NCI-H345 treated with DMSO at 0.1 percent for 48 hours (cell line): ENCODE measurements at regions not wholly inside any gene's neighbourhood (a gene's known extent, or its start where the extent isn't known, plus 50 kb on each side); places are given as distances from the start of the nearest gene placed in this dataset.
"Not testable (repeated sequence)": the region's sequence is repeated elsewhere in the genome, so short reads cannot be mapped to it uniquely, and the experiment has no call there.

Source experiments
- DNase-seq: peaks from one replicate; lab custom pipeline; 2025; ENCODE audit not compliant: unreplicated experiment; lab: John Stamatoyannopoulos, UW

- peak; percentile 2 for DNase-seq
Measured at GRCh38 chr16:86072328-86073102, 173.6 kb downstream of the IRF8 start.

- DNase-seq = no peak
Measured at GRCh38 chr16:86073103-86073625, 174.2 kb downstream of the IRF8 start.

GRCh38 chr16:86073763-86074493 is 175.0 kb downstream of the IRF8 start:
- no peak for DNase-seq

GRCh38 chr16:86074651-86075487 is 175.9 kb downstream of the IRF8 start:
- no peak for DNase-seq

- DNase-seq = no peak
Measured at GRCh38 chr16:86075488-86075785, 176.5 kb downstream of the IRF8 start.

- DNase-seq = no peak
Measured at GRCh38 chr16:86075839-86076440, 177.0 kb downstream of the IRF8 start.

GRCh38 chr16:86076606-86077005 is 177.6 kb downstream of the IRF8 start:
- DNase-seq = no peak

GRCh38 chr16:86077243-86077940 is 178.4 kb downstream of the IRF8 start:
- no peak for DNase-seq

- no peak for DNase-seq
Measured at GRCh38 chr16:86078121-86078600, 179.2 kb downstream of the IRF8 start.

- not testable (repeated sequence) for DNase-seq
Measured at GRCh38 chr16:86078711-86079110, 179.7 kb downstream of the IRF8 start.

- no peak for DNase-seq
Measured at GRCh38 chr16:86079255-86079885, 180.4 kb downstream of the IRF8 start.

GRCh38 chr16:86080131-86080875 is 181.3 kb downstream of the IRF8 start:
- no peak for DNase-seq

- DNase-seq = no peak
Measured at GRCh38 chr16:86080982-86081381, 182.0 kb downstream of the IRF8 start.

GRCh38 chr16:86082418-86083030 is 183.6 kb downstream of the IRF8 start:
- DNase-seq = no peak

- no peak for DNase-seq
Measured at GRCh38 chr16:86083382-86084002, 184.5 kb downstream of the IRF8 start.

- no peak for DNase-seq
Measured at GRCh38 chr16:86085161-86085611, 186.2 kb downstream of the IRF8 start.

- no peak for DNase-seq
Measured at GRCh38 chr16:86085795-86086194, 186.8 kb downstream of the IRF8 start.

GRCh38 chr16:86086471-86086870 is 187.5 kb downstream of the IRF8 start:
- DNase-seq = no peak
